ENCODE measurements at regions not wholly inside any gene's neighbourhood (a gene's known extent, or its start where the extent isn't known, plus 50 kb on each side); places are given as distances from the start of the nearest gene placed in this dataset.
"Not testable (repeated sequence)": the region's sequence is repeated elsewhere in the genome, so short reads cannot be mapped to it uniquely, and the experiment has no call there.

- no peak for DNase-seq (ENCODE audit: low spot score)
Measured at GRCh38 chr13:70994191-70994590, 872.8 kb downstream of the DACH1 start.

- no peak for DNase-seq (ENCODE audit: low spot score)
Measured at GRCh38 chr13:70987043-70987442, 878.8 kb upstream of the KLHL1 start.

- no peak for DNase-seq (ENCODE audit: low spot score)
Measured at GRCh38 chr13:70985371-70985770, 877.1 kb upstream of the KLHL1 start.

GRCh38 chr13:70981219-70981618 lies 873.0 kb upstream of the KLHL1 start:
- DNase-seq (ENCODE audit: low spot score) = not testable (repeated sequence)

- DNase-seq (ENCODE audit: low spot score) = no peak
Measured at GRCh38 chr13:70969321-70969720, 861.1 kb upstream of the KLHL1 start.

- DNase-seq (ENCODE audit: low spot score) = no peak
Measured at GRCh38 chr13:70967564-70967963, 859.3 kb upstream of the KLHL1 start.

GRCh38 chr13:70964874-70965273 lies 856.6 kb upstream of the KLHL1 start:
- peak; percentile 9 for DNase-seq (ENCODE audit: low spot score)

GRCh38 chr13:70964124-70964523 lies 855.9 kb upstream of the KLHL1 start:
- peak; percentile 34 for DNase-seq (ENCODE audit: low spot score)

- DNase-seq (ENCODE audit: low spot score) = peak; percentile 55
Measured at GRCh38 chr13:70960841-70961443, 852.7 kb upstream of the KLHL1 start.

- DNase-seq (ENCODE audit: low spot score) = no peak
Measured at GRCh38 chr13:70959035-70959775, 851.0 kb upstream of the KLHL1 start.

- DNase-seq (ENCODE audit: low spot score) = no peak
Measured at GRCh38 chr13:70955887-70956286, 847.6 kb upstream of the KLHL1 start.

- no peak for DNase-seq (ENCODE audit: low spot score)
Measured at GRCh38 chr13:70950664-70951063, 842.4 kb upstream of the KLHL1 start.

- DNase-seq (ENCODE audit: low spot score) = no peak
Measured at GRCh38 chr13:70945506-70945905, 837.3 kb upstream of the KLHL1 start.

- DNase-seq (ENCODE audit: low spot score) = no peak
Measured at GRCh38 chr13:70941454-70941853, 833.2 kb upstream of the KLHL1 start.

- DNase-seq (ENCODE audit: low spot score) = no peak
Measured at GRCh38 chr13:70938462-70938861, 830.2 kb upstream of the KLHL1 start.

GRCh38 chr13:70932511-70932910 lies 824.3 kb upstream of the KLHL1 start:
- DNase-seq (ENCODE audit: low spot score) = no peak

- DNase-seq (ENCODE audit: low spot score) = no peak
Measured at GRCh38 chr13:70923863-70924752, 815.9 kb upstream of the KLHL1 start.

- DNase-seq (ENCODE audit: low spot score) = no peak
Measured at GRCh38 chr13:70911286-70911685, 803.0 kb upstream of the KLHL1 start.

GRCh38 chr13:70908795-70909194 lies 800.5 kb upstream of the KLHL1 start:
- no peak for DNase-seq (ENCODE audit: low spot score)

GRCh38 chr13:70905035-70905434 lies 796.8 kb upstream of the KLHL1 start:
- DNase-seq (ENCODE audit: low spot score) = no peak

- no peak for DNase-seq (ENCODE audit: low spot score)
Measured at GRCh38 chr13:70896136-70896535, 787.9 kb upstream of the KLHL1 start.

GRCh38 chr13:70895599-70895998 lies 787.3 kb upstream of the KLHL1 start:
- no peak for DNase-seq (ENCODE audit: low spot score)

GRCh38 chr13:70894258-70894657 lies 786.0 kb upstream of the KLHL1 start:
- DNase-seq (ENCODE audit: low spot score) = no peak
